ENCODE measurements at regions not wholly inside any gene's neighbourhood (a gene's known extent, or its start where the extent isn't known, plus 50 kb on each side); places are given as distances from the start of the nearest gene placed in this dataset.
A peak's percentile ranks its signal among the peaks of the same experiment; 100 is the strongest.

DNA sequence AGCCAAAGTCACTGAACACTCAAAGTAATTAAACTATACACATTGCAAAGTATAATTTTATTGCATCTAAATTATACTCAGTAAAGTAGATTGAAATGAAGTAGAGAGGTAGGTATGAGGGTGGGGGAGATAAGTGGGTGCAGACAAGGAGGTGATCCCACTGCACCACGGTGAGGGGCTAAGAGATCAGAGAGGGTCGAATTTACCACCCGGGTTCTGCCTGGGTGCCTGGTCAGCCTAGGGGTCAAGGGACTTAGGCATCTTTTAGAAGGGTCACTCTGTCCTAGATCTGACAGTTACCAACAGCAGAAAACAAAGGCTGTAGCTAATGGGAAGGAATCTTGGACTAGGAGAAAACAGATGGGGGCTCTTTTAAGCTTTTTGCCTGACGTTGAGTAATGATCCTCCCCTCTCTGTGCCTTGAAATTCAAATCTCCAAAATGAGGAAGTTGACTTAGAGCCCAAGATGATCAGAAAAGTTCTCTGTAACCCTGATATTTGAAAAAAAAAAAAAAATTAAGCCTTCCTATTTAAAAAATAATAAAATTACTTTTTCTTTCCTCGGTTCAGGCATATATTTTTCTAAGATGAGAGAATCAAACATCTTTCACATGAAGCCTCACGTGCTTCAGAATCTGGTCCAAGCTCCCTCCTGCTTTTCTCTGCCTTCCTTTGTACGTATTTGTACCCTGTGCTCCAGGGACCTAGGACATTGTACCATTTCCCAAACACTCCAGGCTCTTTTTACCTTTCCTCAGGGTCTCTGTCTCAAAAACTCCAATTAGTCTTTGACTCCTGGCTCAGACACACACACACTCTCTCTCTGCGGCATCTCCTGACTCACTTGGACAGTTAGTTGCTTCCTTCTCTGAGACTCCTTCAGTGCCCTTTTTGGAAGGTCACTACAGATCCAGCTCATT, 353.9 kb downstream of the CYRIA start:
- H3K27me3 ChIP-seq (ENCODE audit: low read depth): peaks cover 8% of the 10 kb centered on the region
- TF ChIP-seq, protein P1, sequence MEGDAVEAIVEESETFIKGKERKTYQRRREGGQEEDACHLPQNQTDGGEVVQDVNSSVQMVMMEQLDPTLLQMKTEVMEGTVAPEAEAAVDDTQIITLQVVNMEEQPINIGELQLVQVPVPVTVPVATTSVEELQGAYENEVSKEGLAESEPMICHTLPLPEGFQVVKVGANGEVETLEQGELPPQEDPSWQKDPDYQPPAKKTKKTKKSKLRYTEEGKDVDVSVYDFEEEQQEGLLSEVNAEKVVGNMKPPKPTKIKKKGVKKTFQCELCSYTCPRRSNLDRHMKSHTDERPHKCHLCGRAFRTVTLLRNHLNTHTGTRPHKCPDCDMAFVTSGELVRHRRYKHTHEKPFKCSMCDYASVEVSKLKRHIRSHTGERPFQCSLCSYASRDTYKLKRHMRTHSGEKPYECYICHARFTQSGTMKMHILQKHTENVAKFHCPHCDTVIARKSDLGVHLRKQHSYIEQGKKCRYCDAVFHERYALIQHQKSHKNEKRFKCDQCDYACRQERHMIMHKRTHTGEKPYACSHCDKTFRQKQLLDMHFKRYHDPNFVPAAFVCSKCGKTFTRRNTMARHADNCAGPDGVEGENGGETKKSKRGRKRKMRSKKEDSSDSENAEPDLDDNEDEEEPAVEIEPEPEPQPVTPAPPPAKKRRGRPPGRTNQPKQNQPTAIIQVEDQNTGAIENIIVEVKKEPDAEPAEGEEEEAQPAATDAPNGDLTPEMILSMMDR (IDR thresholded peaks at IDR 0.05; ENCODE audit: borderline replicate concordance): no peak
- no peak overlapping the region for H3K27ac ChIP-seq (replicated peaks)
- H3K4me3 ChIP-seq: no peak overlapping the region
- H3K36me3 ChIP-seq: no peaks in the 10 kb centered on the region
- peaks cover 3% of the 10 kb centered on the region for H3K4me1 ChIP-seq
- no peak for DNase-seq
- intact Hi-C loops (cut with micrococcal nuclease): no loop called here
- peaks cover 5% of the 10 kb centered on the region for H3K9me3 ChIP-seq (replicated peaks)

- no peak overlapping the region for H3K4me3 ChIP-seq
- no peak overlapping the region for H3K27ac ChIP-seq (replicated peaks)
- peaks cover 28% of the 10 kb centered on the region for H3K27me3 ChIP-seq (ENCODE audit: low read depth)
- no peaks in the 10 kb centered on the region for H3K36me3 ChIP-seq
- H3K4me1 ChIP-seq: no peaks in the 10 kb centered on the region
- intact Hi-C loops (cut with micrococcal nuclease): no loop called here
- DNase-seq: no peak
- TF ChIP-seq, protein P1 (IDR thresholded peaks at IDR 0.05; ENCODE audit: borderline replicate concordance): no peak
- H3K9me3 ChIP-seq (replicated peaks): peaks cover 5% of the 10 kb centered on the region
These were observed 356.8 kb downstream of the CYRIA start for GRCh38 chr2:16308816-16309215.

GRCh38 chr2:16304876-16305590, 360.6 kb downstream of the CYRIA start:
- Histone ChIP-seq H3K9me3 (replicated peaks) (peaks cover 12% of the 10 kb centered on the region), H3K4me3 (no peak overlapping the region), H3K27ac (replicated peaks) (no peak overlapping the region), H3K27me3 (ENCODE audit: low read depth) (peaks cover 43% of the 10 kb centered on the region), H3K36me3 (no peaks in the 10 kb centered on the region), H3K4me1 (no peaks in the 10 kb centered on the region)
- intact Hi-C loops (cut with micrococcal nuclease): no loop called here
- DNase-seq: no peak
- TF ChIP-seq, protein P1 (IDR thresholded peaks at IDR 0.05; ENCODE audit: borderline replicate concordance): no peak

GRCh38 chr2:16303761-16304160, 361.9 kb downstream of the CYRIA start:
- H3K9me3 ChIP-seq (replicated peaks): peaks cover 13% of the 10 kb centered on the region
- DNase-seq: no peak
- TF ChIP-seq, protein P1 (IDR thresholded peaks at IDR 0.05; ENCODE audit: borderline replicate concordance): no peak
- H3K4me1 ChIP-seq: no peaks in the 10 kb centered on the region
- H3K36me3 ChIP-seq: no peaks in the 10 kb centered on the region
- H3K27ac ChIP-seq (replicated peaks): no peak overlapping the region
- H3K27me3 ChIP-seq (ENCODE audit: low read depth): peaks cover 43% of the 10 kb centered on the region
- H3K4me3 ChIP-seq: no peak overlapping the region
- intact Hi-C loops (cut with micrococcal nuclease): no loop called here

GRCh38 chr2:16303273-16303577, 362.4 kb downstream of the CYRIA start:
- intact Hi-C loops (cut with micrococcal nuclease): no loop called here
- Histone ChIP-seq H3K36me3 (no peaks in the 10 kb centered on the region), H3K9me3 (replicated peaks) (peaks cover 13% of the 10 kb centered on the region), H3K4me3 (peak overlapping the region; percentile 39), H3K27me3 (ENCODE audit: low read depth) (peaks cover 43% of the 10 kb centered on the region), H3K4me1 (no peaks in the 10 kb centered on the region), H3K27ac (replicated peaks) (no peak overlapping the region)
- TF ChIP-seq, protein P1 (IDR thresholded peaks at IDR 0.05; ENCODE audit: borderline replicate concordance): no peak
- DNase-seq: no peak

All from left ventricle myocardium inferior (tissue), 1 donor.